ENCODE measurements at regions not wholly inside any gene's neighbourhood (a gene's known extent, or its start where the extent isn't known, plus 50 kb on each side); places are given as distances from the start of the nearest gene placed in this dataset.

DNA sequence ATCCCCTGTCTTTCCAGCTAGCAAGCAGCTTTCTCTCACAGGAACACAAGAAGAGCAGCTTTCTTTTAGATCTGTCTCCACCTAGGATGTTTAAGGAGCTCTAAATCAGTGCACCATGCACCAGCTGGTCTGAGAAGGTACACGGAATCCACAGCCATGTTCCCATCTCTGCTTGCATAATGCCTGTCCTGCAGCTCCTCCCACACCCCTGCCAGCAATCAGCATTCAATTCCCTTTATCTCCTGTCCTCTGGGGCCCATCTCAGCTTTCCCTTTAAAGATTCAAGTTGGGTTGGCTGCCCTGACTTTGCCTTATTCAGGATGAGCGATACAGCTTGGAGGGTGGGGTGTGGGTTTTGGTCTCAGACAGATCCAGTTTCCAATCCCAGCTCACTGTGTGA, 826.3 kb downstream of the BCL11B start:
- no peak for DNase-seq (ENCODE audit: low spot score)
- in situ Hi-C loops (cut with MboI; ENCODE audit: low sequenced_read_pairs, unreplicated experiment): no loop called here
- TF ChIP-seq, protein P1, sequence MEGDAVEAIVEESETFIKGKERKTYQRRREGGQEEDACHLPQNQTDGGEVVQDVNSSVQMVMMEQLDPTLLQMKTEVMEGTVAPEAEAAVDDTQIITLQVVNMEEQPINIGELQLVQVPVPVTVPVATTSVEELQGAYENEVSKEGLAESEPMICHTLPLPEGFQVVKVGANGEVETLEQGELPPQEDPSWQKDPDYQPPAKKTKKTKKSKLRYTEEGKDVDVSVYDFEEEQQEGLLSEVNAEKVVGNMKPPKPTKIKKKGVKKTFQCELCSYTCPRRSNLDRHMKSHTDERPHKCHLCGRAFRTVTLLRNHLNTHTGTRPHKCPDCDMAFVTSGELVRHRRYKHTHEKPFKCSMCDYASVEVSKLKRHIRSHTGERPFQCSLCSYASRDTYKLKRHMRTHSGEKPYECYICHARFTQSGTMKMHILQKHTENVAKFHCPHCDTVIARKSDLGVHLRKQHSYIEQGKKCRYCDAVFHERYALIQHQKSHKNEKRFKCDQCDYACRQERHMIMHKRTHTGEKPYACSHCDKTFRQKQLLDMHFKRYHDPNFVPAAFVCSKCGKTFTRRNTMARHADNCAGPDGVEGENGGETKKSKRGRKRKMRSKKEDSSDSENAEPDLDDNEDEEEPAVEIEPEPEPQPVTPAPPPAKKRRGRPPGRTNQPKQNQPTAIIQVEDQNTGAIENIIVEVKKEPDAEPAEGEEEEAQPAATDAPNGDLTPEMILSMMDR (IDR thresholded peaks at IDR 0.05; ENCODE audit: borderline replicate concordance, control extremely low read depth, extremely low read depth, insufficient read depth, missing control alignments): no peak

DNA sequence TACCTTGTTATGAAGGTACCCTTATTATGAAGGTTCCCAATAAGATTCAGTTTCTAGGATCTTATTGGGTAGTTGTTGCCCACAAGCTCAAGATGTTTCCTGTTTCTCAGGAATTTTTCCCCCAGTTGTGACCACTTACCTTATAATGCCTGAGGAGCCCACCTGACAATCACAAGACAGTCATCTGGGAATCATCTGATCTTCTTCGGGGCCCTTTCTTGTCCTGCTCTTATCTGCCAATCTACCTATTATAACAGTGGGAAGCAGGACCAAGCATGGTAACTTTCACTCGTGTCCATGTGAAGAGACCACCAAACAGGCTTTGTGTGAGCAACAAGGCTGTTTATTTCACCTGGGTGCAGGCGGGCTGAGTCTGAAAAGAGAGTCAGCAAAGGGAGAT, 825.5 kb downstream of the BCL11B start:
- TF ChIP-seq, protein P1 (IDR thresholded peaks at IDR 0.05; ENCODE audit: borderline replicate concordance, control extremely low read depth, extremely low read depth, insufficient read depth, missing control alignments): no peak
- in situ Hi-C loops (cut with MboI; ENCODE audit: low sequenced_read_pairs, unreplicated experiment): no loop called here
- no peak for DNase-seq (ENCODE audit: low spot score)

DNA sequence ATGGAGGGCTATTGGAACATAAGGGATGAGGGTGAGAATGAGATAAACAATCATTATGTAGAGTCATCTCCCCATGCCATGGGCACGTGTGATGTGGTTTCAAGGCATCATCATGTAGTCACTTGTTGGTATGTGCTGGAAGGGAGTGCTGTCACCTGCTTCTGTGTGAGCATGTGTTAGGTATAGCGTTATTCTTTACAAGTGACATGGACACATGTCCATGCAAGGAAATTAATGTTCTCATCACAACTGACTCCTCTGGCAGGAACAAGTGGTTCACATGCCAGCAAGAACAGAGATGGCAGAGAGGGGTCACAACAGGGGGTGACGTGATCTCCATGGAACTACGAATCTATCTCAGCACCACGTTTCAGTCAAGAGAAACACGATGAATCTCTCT, 815.8 kb downstream of the BCL11B start:
- TF ChIP-seq, protein P1 (IDR thresholded peaks at IDR 0.05; ENCODE audit: borderline replicate concordance, control extremely low read depth, extremely low read depth, insufficient read depth, missing control alignments): no peak
- in situ Hi-C loops (cut with MboI; ENCODE audit: low sequenced_read_pairs, unreplicated experiment): no loop called here
- no peak for DNase-seq (ENCODE audit: low spot score)

DNA sequence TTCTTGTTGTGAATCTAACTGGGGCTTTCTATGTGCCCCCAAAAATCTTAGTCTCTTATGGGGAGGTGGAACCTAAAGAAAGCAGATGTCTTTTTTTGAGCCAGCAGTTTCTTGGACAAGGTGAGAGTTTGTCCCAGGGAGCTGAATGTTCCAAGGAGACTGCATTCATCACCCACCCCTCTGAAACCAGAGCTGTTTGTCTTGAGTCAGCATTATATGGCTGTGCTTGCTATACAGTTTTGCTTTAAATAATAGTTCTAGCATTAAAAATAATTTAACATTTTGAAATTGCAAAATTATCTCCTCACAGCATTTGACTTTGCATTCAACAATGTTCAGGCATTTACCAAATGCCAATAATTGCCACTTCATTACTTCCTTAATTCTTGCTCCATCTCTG, 813.3 kb downstream of the BCL11B start:
- in situ Hi-C loops (cut with MboI; ENCODE audit: low sequenced_read_pairs, unreplicated experiment): no loop called here
- TF ChIP-seq, protein P1 (IDR thresholded peaks at IDR 0.05; ENCODE audit: borderline replicate concordance, control extremely low read depth, extremely low read depth, insufficient read depth, missing control alignments): no peak
- no peak for DNase-seq (ENCODE audit: low spot score)

DNA sequence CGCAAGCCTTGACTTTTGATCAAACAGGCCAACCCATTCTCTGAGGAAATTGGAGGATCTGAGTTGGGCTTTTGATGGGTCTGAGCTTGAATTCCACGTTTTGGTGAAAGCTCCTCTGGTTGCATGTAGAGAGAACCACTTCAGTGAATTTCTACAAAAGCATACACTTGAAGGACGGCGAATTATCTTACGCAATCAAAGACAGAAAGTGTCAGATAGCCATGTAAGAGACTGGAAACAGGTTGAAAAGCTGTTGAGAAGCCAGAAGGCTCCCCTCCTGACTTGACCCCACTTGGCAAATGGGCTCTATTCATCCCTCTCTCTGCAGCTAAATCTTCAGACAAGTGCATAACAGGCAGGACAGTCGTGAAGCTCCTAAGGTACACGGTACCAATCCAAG, 809.1 kb downstream of the BCL11B start:
- in situ Hi-C loops (cut with MboI; ENCODE audit: low sequenced_read_pairs, unreplicated experiment): no loop called here
- TF ChIP-seq, protein P1 (IDR thresholded peaks at IDR 0.05; ENCODE audit: borderline replicate concordance, control extremely low read depth, extremely low read depth, insufficient read depth, missing control alignments): no peak
- DNase-seq (ENCODE audit: low spot score): no peak

DNA sequence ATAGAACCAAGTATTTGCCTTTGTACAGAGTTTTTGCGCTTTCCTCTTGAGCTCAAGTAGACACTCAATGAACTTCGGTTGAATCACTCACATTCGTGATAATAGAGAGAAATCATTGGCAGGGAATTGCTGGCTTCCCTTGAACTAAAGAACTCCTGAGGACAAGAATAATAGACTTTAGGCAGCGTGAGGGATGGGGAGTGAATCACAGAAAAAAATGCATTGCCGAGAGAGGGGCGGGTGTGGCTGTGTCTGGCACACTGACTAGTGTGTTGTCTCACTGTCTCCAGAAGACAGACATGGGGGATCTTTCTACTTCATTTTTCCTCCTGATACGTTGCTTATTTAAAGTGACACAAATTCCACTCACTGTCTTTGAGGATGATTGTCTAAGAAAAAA, 805.2 kb downstream of the BCL11B start:
- TF ChIP-seq, protein P1 (IDR thresholded peaks at IDR 0.05; ENCODE audit: borderline replicate concordance, control extremely low read depth, extremely low read depth, insufficient read depth, missing control alignments): no peak
- in situ Hi-C loops (cut with MboI; ENCODE audit: low sequenced_read_pairs, unreplicated experiment): no loop called here
- DNase-seq (ENCODE audit: low spot score): no peak

DNA sequence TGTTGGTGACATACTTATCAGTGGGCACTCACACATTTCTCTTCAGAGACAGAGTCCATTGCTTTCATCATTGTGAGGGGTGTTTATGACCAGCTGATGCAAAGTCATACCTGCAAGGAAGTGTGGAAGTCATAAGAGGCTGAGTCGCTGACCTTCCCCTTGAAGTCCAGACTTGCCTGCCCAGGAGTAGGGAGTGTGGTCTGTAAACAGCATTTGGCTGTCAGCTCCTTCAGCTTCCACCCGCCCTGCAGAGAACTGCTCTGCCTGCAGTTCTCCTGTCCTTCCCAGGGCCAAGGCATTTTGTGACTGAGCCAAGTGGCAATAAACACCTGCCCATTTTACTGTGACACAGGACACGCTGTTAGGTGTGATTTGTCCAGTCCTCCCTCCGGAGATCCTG, 801.3 kb downstream of the BCL11B start:
- in situ Hi-C loops (cut with MboI; ENCODE audit: low sequenced_read_pairs, unreplicated experiment): no loop called here
- TF ChIP-seq, protein P1 (IDR thresholded peaks at IDR 0.05; ENCODE audit: borderline replicate concordance, control extremely low read depth, extremely low read depth, insufficient read depth, missing control alignments): no peak
- DNase-seq (ENCODE audit: low spot score): no peak
